Cardiac muscle cell (in vitro differentiated cells and primary cell): ENCODE measurements at regions not wholly inside any gene's neighbourhood (a gene's known extent, or its start where the extent isn't known, plus 50 kb on each side); places are given as distances from the start of the nearest gene placed in this dataset.

ENCODE experiments used
- DNase-seq, 2 donors: peaks; one replicate each; pipeline versions ENCODE4 v3.0.0 to v3.0.0-alpha.2; 2010 to 2017; ENCODE audit warnings: low read depth in 1 of 2, low spot score in 1 of 2
- H3K27ac ChIP-seq: fragments of 200-600 bp; sonication (generic); 2 replicates; pipeline ENCODE4 v1.5.1; 2016
- H3K27me3 ChIP-seq: fragments of 200-600 bp; sonication (generic); 2 replicates; pipeline ENCODE4 v1.6.0; 2016; ENCODE audit warnings: control low read depth
- H3K36me3 ChIP-seq: fragments of 200-600 bp; sonication (generic); 2 replicates; pipeline ENCODE4 v1.5.1; 2016; ENCODE audit warnings: control low read depth
- H3K4me1 ChIP-seq: fragments of 200-600 bp; sonication (generic); 2 replicates; pipeline ENCODE4 v1.8.1; 2017; ENCODE audit warnings: low read depth, mild to moderate bottlenecking, mixed run types
- H3K4me3 ChIP-seq: fragments of 200-600 bp; sonication (generic); 2 replicates; pipeline ENCODE4 v1.5.1; 2016; ENCODE audit warnings: mild to moderate bottlenecking
- H3K9me3 ChIP-seq: fragments of 200-600 bp; sonication (generic); 2 replicates; pipeline ENCODE4 v1.5.1; 2017; ENCODE audit warnings: low read depth, mild to moderate bottlenecking, control low read depth
- TF ChIP-seq, protein P1 (sequence below): IDR thresholded peaks from 2 replicates; pipeline ENCODE4 v1.5.1; 2012; ENCODE audit warnings: low read depth, mild to moderate bottlenecking, low read length

DNA sequence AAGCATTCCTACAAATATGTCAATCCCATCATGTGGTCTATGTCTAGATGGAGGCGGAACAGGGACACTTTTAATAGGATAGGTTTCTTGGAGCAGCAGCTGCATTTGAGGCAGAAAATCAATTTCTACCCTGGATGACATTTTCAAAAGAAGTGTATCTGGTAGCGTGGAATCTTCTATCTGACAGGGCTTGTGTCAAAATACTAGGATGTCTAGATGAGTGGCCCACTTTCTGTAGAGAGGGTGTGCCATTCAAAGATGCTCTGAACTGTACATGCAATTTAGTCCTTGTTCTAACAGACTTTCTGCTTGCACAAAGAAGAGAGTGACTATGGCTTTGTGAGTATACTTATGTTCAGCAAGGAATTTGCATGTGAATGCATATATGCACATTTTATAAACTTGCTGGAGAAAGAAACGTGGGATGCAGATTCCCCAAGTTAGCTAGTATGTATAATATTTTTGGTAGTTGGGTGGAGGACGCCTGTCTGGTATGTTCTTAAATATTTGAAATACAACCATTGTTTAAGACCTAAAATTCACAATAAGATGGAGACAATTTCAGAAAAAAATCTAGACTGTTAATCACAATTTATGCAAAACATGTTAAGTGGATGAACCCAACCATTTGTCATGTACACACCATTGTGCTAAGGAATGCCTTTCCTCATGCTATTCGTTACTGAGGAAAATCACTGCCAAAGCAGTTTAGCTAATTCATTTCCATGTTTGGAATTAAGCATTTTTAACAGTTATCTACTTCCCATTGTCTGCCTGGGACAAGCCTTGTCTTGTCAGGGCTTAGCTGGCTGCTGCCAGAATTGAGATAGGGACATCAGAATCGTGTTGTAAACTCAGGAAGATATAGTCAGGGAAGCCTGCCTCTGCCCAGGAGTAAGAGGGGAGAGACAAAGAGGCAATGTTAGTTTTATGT, 129.1 kb upstream of the MEF2C start:
- Histone ChIP-seq H3K27me3 (no peaks in the 10 kb centered on the region), H3K27ac (peak overlapping the region; percentile 11), H3K4me1 (peaks cover 20% of the 10 kb centered on the region), H3K4me3 (no peak overlapping the region), H3K9me3 (no peaks in the 10 kb centered on the region), H3K36me3 (no peaks in the 10 kb centered on the region)
- TF ChIP-seq, protein P1, sequence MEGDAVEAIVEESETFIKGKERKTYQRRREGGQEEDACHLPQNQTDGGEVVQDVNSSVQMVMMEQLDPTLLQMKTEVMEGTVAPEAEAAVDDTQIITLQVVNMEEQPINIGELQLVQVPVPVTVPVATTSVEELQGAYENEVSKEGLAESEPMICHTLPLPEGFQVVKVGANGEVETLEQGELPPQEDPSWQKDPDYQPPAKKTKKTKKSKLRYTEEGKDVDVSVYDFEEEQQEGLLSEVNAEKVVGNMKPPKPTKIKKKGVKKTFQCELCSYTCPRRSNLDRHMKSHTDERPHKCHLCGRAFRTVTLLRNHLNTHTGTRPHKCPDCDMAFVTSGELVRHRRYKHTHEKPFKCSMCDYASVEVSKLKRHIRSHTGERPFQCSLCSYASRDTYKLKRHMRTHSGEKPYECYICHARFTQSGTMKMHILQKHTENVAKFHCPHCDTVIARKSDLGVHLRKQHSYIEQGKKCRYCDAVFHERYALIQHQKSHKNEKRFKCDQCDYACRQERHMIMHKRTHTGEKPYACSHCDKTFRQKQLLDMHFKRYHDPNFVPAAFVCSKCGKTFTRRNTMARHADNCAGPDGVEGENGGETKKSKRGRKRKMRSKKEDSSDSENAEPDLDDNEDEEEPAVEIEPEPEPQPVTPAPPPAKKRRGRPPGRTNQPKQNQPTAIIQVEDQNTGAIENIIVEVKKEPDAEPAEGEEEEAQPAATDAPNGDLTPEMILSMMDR: no peak
- no peak for DNase-seq

DNA sequence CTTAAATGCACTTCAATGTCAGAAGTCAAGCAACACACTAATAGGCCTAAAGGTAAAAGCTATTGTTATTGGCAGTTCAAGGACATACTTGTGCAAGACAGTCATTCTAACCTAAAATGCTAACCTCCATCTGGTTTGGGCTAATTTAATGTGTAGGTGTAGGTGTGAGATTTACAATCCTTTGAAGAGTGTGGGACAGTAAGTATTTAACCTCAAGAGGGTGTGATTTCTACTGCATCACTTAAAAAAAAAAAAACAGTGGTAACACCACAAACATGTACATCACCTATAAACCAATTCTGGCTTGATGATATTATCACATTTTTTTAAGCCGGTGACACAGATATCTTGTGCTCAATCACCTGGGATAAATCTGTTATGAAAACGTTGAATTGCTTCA, 127.5 kb upstream of the MEF2C start:
- no peak overlapping the region for H3K4me3 ChIP-seq
- no peak for DNase-seq
- H3K36me3 ChIP-seq: no peaks in the 10 kb centered on the region
- peak overlapping the region; percentile 10 for H3K27ac ChIP-seq
- no peaks in the 10 kb centered on the region for H3K27me3 ChIP-seq
- peaks cover 20% of the 10 kb centered on the region for H3K4me1 ChIP-seq
- no peaks in the 10 kb centered on the region for H3K9me3 ChIP-seq
- TF ChIP-seq, protein P1: no peak

DNA sequence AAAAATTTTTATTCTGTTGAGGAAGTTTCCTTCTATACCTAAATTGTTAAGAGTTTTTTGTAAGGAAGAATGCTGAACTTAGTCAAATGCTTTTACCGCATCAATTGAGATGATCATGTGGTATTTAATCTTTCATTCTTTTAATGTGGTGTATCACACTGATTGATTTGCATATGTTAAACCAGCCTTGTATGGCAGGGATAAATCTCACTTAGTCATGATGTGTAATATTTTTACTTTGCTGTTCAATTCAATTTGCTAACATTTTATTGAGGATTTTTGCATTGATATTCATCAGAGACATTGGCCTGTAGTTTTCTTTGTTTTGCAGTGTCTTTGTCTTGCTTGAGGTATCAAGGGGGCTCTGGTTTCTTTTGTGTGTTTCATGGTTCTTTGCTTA, 125.3 kb upstream of the MEF2C start:
- peaks cover 7% of the 10 kb centered on the region for H3K4me1 ChIP-seq
- no peak overlapping the region for H3K4me3 ChIP-seq
- no peaks in the 10 kb centered on the region for H3K27me3 ChIP-seq
- no peak overlapping the region for H3K27ac ChIP-seq
- TF ChIP-seq, protein P1: no peak
- no peaks in the 10 kb centered on the region for H3K36me3 ChIP-seq
- no peaks in the 10 kb centered on the region for H3K9me3 ChIP-seq
- no peak for DNase-seq

DNA sequence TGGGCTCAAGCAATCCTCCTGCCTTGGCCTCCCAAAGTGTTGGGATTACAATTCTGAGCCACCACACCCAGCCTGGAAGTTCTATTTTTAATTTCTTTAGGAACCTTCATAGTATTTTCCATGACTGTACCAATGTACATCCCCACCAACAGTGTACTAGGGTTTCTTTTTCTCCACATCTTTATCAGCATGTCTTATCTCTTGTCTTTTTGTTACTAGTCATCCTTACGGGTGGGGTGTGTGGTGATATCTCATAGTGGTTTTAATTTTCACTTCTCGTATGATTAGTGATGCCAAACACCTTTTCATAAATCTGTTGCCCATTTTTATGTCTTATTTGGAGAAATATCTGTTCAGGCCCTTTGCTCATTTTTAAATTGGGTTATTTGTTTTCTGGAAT, 123.0 kb upstream of the MEF2C start:
- no peak for DNase-seq
- Histone ChIP-seq H3K27me3 (no peaks in the 10 kb centered on the region), H3K4me3 (no peak overlapping the region), H3K36me3 (no peaks in the 10 kb centered on the region), H3K9me3 (no peaks in the 10 kb centered on the region), H3K4me1 (no peaks in the 10 kb centered on the region), H3K27ac (no peak overlapping the region)
- TF ChIP-seq, protein P1: no peak

DNA sequence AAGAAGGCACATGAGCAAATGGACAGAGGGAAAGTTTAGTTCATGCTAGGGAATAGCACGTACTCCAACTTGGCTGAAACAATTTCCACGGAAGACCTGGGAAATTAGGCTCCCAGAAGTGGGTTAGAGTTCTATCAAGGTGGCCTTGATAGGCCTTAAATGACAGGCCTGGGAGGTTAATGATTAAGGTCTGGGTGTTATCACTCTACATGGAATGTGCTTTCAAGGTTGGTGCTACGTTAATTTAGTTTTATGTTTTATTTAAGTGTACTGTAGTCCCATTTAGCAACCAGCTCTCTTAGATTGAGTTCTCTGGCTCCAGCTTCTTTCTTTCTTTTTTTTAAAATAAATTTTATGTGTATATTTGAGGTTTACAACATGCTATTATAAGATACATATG, 121.4 kb upstream of the MEF2C start:
- H3K27me3 ChIP-seq: no peaks in the 10 kb centered on the region
- H3K4me1 ChIP-seq: no peaks in the 10 kb centered on the region
- no peak for DNase-seq
- H3K36me3 ChIP-seq: no peaks in the 10 kb centered on the region
- TF ChIP-seq, protein P1: no peak
- H3K4me3 ChIP-seq: no peak overlapping the region
- H3K27ac ChIP-seq: no peak overlapping the region
- no peaks in the 10 kb centered on the region for H3K9me3 ChIP-seq
